ENCODE measurements at regions not wholly inside any gene's neighbourhood (a gene's known extent, or its start where the extent isn't known, plus 50 kb on each side); places are given as distances from the start of the nearest gene placed in this dataset.

DNA sequence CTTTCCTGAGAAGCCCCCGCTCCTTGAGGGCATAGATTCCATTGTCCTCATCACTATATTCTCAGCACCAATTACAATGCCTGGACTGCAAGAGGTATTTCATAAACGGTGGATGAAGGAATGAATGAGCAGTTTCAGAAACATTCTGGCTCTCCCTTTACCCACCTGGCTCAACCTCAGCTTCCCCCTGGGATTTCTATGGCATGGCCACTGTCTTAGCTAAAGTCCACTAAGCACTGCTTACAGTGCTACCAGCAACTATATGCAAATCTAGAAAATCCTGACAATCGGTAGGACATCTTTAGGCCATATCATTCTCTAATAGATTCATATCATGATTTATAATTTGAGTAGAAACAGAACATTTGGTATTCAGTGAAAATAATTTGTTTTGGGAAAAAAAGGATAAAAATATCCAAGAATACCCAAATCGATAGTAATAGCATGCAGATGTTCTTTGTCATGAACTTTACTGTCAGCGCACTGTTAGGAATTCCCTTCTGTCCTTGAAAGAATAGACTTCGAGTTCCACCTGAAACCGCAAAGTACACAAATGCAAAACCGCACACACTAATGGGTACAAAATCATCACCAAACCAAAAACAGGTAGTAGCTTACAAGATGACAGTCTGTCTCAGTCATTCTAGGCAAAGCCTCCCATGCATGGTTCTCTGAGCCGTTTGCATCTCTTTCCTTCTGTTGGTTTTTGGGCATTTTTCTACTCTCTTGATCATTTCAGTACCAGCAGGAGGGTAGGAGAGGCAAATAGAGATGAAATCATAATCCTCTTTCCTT lies 303.6 kb upstream of the ID2 start:
- no peaks in the 10 kb centered on the region for H3K79me1 ChIP-seq (ENCODE audit: low read length)
- H3K9me3 ChIP-seq (ENCODE audit: insufficient read depth, low read depth, low read length) = no peaks in the 10 kb centered on the region
- no peak overlapping the region for H3K4ac ChIP-seq (ENCODE audit: low read depth, low read length)
- no peaks in the 10 kb centered on the region for H3K4me1 ChIP-seq (ENCODE audit: control insufficient read depth in 1 of 2, insufficient read depth in 2 of 2, low read length in 2 of 2)
- H3K36me3 ChIP-seq (ENCODE audit: control insufficient read depth in 1 of 2, insufficient read depth in 2 of 2, low read length in 2 of 2) = no peaks in the 10 kb centered on the region
- no peak overlapping the region for H3K4me2 ChIP-seq (ENCODE audit: low read length)
- DNase-seq = no peak
- no CpG with 5 or more reads among the region's 9 CpGs for WGBS (ENCODE audit: extremely low coverage, insufficient coverage, insufficient read length)
- H2BK12ac ChIP-seq (ENCODE audit: low read length) = no peak overlapping the region
- H3K14ac ChIP-seq (ENCODE audit: low read length) = no peak overlapping the region
- H4K91ac ChIP-seq (ENCODE audit: low read depth, low read length) = no peak overlapping the region
- no peak overlapping the region for H3K27ac ChIP-seq (ENCODE audit: low read depth, low read length)
- H2AFZ ChIP-seq (ENCODE audit: insufficient read depth, low read length, poor library complexity) = no peak overlapping the region
- no peak overlapping the region for H3K9ac ChIP-seq (ENCODE audit: low read length)
- H3K18ac ChIP-seq (ENCODE audit: low read length) = no peak overlapping the region
- no peak overlapping the region for H2BK5ac ChIP-seq (ENCODE audit: low read depth, low read length, poor library complexity)
- H2AK5ac ChIP-seq (ENCODE audit: low read length) = no peak overlapping the region
- H4K12ac ChIP-seq (ENCODE audit: low read depth, low read length) = no peak overlapping the region
- H2BK120ac ChIP-seq (ENCODE audit: insufficient read depth, low read length, poor library complexity) = no peak overlapping the region
- H3K27me3 ChIP-seq (ENCODE audit: insufficient read depth, low read length) = no peaks in the 10 kb centered on the region
- H3K4me3 ChIP-seq (ENCODE audit: low read depth, low read length) = no peak overlapping the region
- H3K23ac ChIP-seq (ENCODE audit: low read length) = no peak overlapping the region
- H4K8ac ChIP-seq (ENCODE audit: low read depth, low read length) = no peak overlapping the region
- H3K79me2 ChIP-seq (ENCODE audit: control insufficient read depth, insufficient read depth, low read length, poor library complexity) = no peaks in the 10 kb centered on the region

GRCh38 chr2:8379128-8379527 lies 302.7 kb upstream of the ID2 start:
- no peak overlapping the region for H3K4me3 ChIP-seq (ENCODE audit: low read depth, low read length)
- no peak overlapping the region for H2BK120ac ChIP-seq (ENCODE audit: insufficient read depth, low read length, poor library complexity)
- no peak overlapping the region for H2AFZ ChIP-seq (ENCODE audit: insufficient read depth, low read length, poor library complexity)
- H3K79me1 ChIP-seq (ENCODE audit: low read length) = no peaks in the 10 kb centered on the region
- no peak overlapping the region for H3K27ac ChIP-seq (ENCODE audit: low read depth, low read length)
- no peaks in the 10 kb centered on the region for H3K9me3 ChIP-seq (ENCODE audit: insufficient read depth, low read depth, low read length)
- H3K27me3 ChIP-seq (ENCODE audit: insufficient read depth, low read length) = no peaks in the 10 kb centered on the region
- no peak overlapping the region for H2BK12ac ChIP-seq (ENCODE audit: low read length)
- H3K36me3 ChIP-seq (ENCODE audit: control insufficient read depth in 1 of 2, insufficient read depth in 2 of 2, low read length in 2 of 2) = no peaks in the 10 kb centered on the region
- DNase-seq = no peak
- H3K18ac ChIP-seq (ENCODE audit: low read length) = no peak overlapping the region
- H4K8ac ChIP-seq (ENCODE audit: low read depth, low read length) = no peak overlapping the region
- no peak overlapping the region for H4K12ac ChIP-seq (ENCODE audit: low read depth, low read length)
- H3K14ac ChIP-seq (ENCODE audit: low read length) = no peak overlapping the region
- no peak overlapping the region for H2AK5ac ChIP-seq (ENCODE audit: low read length)
- no peak overlapping the region for H3K4ac ChIP-seq (ENCODE audit: low read depth, low read length)
- no peak overlapping the region for H3K4me2 ChIP-seq (ENCODE audit: low read length)
- no peak overlapping the region for H4K91ac ChIP-seq (ENCODE audit: low read depth, low read length)
- WGBS (ENCODE audit: extremely low coverage, insufficient coverage, insufficient read length) = no CpG with 5 or more reads among the region's 8 CpGs
- H2BK5ac ChIP-seq (ENCODE audit: low read depth, low read length, poor library complexity) = no peak overlapping the region
- no peak overlapping the region for H3K9ac ChIP-seq (ENCODE audit: low read length)
- H3K79me2 ChIP-seq (ENCODE audit: control insufficient read depth, insufficient read depth, low read length, poor library complexity) = no peaks in the 10 kb centered on the region
- no peaks in the 10 kb centered on the region for H3K4me1 ChIP-seq (ENCODE audit: control insufficient read depth in 1 of 2, insufficient read depth in 2 of 2, low read length in 2 of 2)
- no peak overlapping the region for H3K23ac ChIP-seq (ENCODE audit: low read length)

DNA sequence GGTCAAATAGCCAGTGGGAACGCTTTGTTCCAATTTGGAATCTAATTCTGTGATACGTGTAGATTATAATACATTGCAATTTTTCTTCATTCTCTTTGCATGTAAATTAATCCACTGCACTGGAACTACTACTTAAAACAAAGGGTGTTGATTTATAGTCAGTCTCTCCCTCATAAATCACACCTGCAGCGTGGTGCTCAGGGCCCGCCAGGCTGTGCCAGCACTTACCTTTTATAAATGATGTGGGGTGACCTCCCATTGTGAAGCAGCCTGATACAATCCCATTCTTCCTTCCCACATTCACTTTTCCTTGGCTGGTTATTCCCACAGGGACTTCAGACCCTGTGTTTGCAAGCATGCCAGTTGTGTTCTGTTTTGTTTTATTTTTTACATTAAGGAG lies 302.3 kb upstream of the ID2 start:
- no peak overlapping the region for H2AK5ac ChIP-seq (ENCODE audit: low read length)
- H3K4me2 ChIP-seq (ENCODE audit: low read length) = no peak overlapping the region
- no peaks in the 10 kb centered on the region for H3K36me3 ChIP-seq (ENCODE audit: control insufficient read depth in 1 of 2, insufficient read depth in 2 of 2, low read length in 2 of 2)
- no peak overlapping the region for H3K14ac ChIP-seq (ENCODE audit: low read length)
- H4K91ac ChIP-seq (ENCODE audit: low read depth, low read length) = no peak overlapping the region
- no peaks in the 10 kb centered on the region for H3K4me1 ChIP-seq (ENCODE audit: control insufficient read depth in 1 of 2, insufficient read depth in 2 of 2, low read length in 2 of 2)
- H4K8ac ChIP-seq (ENCODE audit: low read depth, low read length) = no peak overlapping the region
- no peak overlapping the region for H3K23ac ChIP-seq (ENCODE audit: low read length)
- no peak overlapping the region for H3K18ac ChIP-seq (ENCODE audit: low read length)
- no peaks in the 10 kb centered on the region for H3K9me3 ChIP-seq (ENCODE audit: insufficient read depth, low read depth, low read length)
- no peaks in the 10 kb centered on the region for H3K79me2 ChIP-seq (ENCODE audit: control insufficient read depth, insufficient read depth, low read length, poor library complexity)
- no peak overlapping the region for H2BK5ac ChIP-seq (ENCODE audit: low read depth, low read length, poor library complexity)
- no peaks in the 10 kb centered on the region for H3K27me3 ChIP-seq (ENCODE audit: insufficient read depth, low read length)
- H3K4me3 ChIP-seq (ENCODE audit: low read depth, low read length) = no peak overlapping the region
- H4K12ac ChIP-seq (ENCODE audit: low read depth, low read length) = no peak overlapping the region
- H3K27ac ChIP-seq (ENCODE audit: low read depth, low read length) = no peak overlapping the region
- no peak overlapping the region for H2AFZ ChIP-seq (ENCODE audit: insufficient read depth, low read length, poor library complexity)
- no peak for DNase-seq
- no peaks in the 10 kb centered on the region for H3K79me1 ChIP-seq (ENCODE audit: low read length)
- no peak overlapping the region for H2BK12ac ChIP-seq (ENCODE audit: low read length)
- WGBS (ENCODE audit: extremely low coverage, insufficient coverage, insufficient read length) = no CpG with 5 or more reads among the region's 4 CpGs
- no peak overlapping the region for H3K9ac ChIP-seq (ENCODE audit: low read length)
- H2BK120ac ChIP-seq (ENCODE audit: insufficient read depth, low read length, poor library complexity) = no peak overlapping the region
- no peak overlapping the region for H3K4ac ChIP-seq (ENCODE audit: low read depth, low read length)

- Histone ChIP-seq H3K9me3 (ENCODE audit: insufficient read depth, low read depth, low read length) (no peaks in the 10 kb centered on the region), H3K4me2 (ENCODE audit: low read length) (no peak overlapping the region), H3K23ac (ENCODE audit: low read length) (no peak overlapping the region), H3K4me1 (ENCODE audit: control insufficient read depth in 1 of 2, insufficient read depth in 2 of 2, low read length in 2 of 2) (no peaks in the 10 kb centered on the region), H3K27ac (ENCODE audit: low read depth, low read length) (no peak overlapping the region), H2BK120ac (ENCODE audit: insufficient read depth, low read length, poor library complexity) (no peak overlapping the region), H3K4me3 (ENCODE audit: low read depth, low read length) (no peak overlapping the region), H4K8ac (ENCODE audit: low read depth, low read length) (no peak overlapping the region), H3K36me3 (ENCODE audit: control insufficient read depth in 1 of 2, insufficient read depth in 2 of 2, low read length in 2 of 2) (no peaks in the 10 kb centered on the region), H2BK12ac (ENCODE audit: low read length) (no peak overlapping the region), H3K18ac (ENCODE audit: low read length) (no peak overlapping the region), H3K79me1 (ENCODE audit: low read length) (no peaks in the 10 kb centered on the region), H3K79me2 (ENCODE audit: control insufficient read depth, insufficient read depth, low read length, poor library complexity) (no peaks in the 10 kb centered on the region), H4K91ac (ENCODE audit: low read depth, low read length) (no peak overlapping the region), H3K4ac (ENCODE audit: low read depth, low read length) (no peak overlapping the region), H3K14ac (ENCODE audit: low read length) (no peak overlapping the region), H2BK5ac (ENCODE audit: low read depth, low read length, poor library complexity) (no peak overlapping the region), H3K9ac (ENCODE audit: low read length) (no peak overlapping the region), H2AFZ (ENCODE audit: insufficient read depth, low read length, poor library complexity) (no peak overlapping the region), H3K27me3 (ENCODE audit: insufficient read depth, low read length) (no peaks in the 10 kb centered on the region), H4K12ac (ENCODE audit: low read depth, low read length) (no peak overlapping the region), H2AK5ac (ENCODE audit: low read length) (no peak overlapping the region)
- no peak for DNase-seq
- WGBS (ENCODE audit: extremely low coverage, insufficient coverage, insufficient read length) = no CpG with 5 or more reads among the region's 6 CpGs
These were observed 301.8 kb upstream of the ID2 start for GRCh38 chr2:8380026-8380425.

All from trophoblast cell (in vitro differentiated cells and primary cell).